ENCODE measurements at regions not wholly inside any gene's neighbourhood (a gene's known extent, or its start where the extent isn't known, plus 50 kb on each side); places are given as distances from the start of the nearest gene placed in this dataset.

DNA sequence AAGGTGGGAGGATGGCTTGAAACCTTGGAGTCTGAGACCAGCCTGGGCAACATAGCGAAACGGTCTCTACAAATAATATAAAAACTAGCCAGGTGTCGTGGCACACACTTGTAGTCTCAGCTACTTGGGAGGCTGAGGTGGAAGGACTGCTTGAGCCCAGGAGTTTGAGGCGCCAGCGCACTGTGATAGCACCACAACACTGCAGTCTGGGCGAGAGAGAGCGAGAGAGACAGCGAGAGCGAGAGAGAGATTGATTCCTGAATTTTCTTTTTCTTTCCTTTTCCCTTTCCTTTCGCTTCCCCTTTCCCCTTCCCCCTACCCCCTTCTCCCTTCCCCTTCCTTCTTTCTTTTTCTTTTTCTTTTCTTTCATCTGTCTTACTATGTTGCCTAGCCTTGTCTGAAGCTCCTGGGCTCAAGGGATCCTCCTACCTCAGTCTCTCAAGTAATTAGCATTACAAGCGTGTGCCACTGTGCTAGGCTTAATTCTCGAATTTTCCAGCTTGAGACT lies 162.4 kb upstream of the ZBED5 start:
- no peak for DNase-seq
- Histone ChIP-seq H3K9me3 (no peaks in the 10 kb centered on the region), H3K36me3 (no peaks in the 10 kb centered on the region), H3K4me3 (no peak overlapping the region), H3K4me1 (no peaks in the 10 kb centered on the region), H3K27ac (no peak overlapping the region), H3K27me3 (no peaks in the 10 kb centered on the region)
- ATAC-seq, result no peak
- FAIRE-seq, result no peak
- intact Hi-C loops (cut with DNase I), result loop anchor here in 2 of 3 donors (5.0 kb wide), 2 partner anchors 88 to 228 kb away; no protein-coding TSS in a partner anchor
- WGBS, 2 donors, result 81 to 90% methylated on average over 12 of the region's 12 CpGs
- TF ChIP-seq, protein P1, sequence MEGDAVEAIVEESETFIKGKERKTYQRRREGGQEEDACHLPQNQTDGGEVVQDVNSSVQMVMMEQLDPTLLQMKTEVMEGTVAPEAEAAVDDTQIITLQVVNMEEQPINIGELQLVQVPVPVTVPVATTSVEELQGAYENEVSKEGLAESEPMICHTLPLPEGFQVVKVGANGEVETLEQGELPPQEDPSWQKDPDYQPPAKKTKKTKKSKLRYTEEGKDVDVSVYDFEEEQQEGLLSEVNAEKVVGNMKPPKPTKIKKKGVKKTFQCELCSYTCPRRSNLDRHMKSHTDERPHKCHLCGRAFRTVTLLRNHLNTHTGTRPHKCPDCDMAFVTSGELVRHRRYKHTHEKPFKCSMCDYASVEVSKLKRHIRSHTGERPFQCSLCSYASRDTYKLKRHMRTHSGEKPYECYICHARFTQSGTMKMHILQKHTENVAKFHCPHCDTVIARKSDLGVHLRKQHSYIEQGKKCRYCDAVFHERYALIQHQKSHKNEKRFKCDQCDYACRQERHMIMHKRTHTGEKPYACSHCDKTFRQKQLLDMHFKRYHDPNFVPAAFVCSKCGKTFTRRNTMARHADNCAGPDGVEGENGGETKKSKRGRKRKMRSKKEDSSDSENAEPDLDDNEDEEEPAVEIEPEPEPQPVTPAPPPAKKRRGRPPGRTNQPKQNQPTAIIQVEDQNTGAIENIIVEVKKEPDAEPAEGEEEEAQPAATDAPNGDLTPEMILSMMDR (IDR thresholded peaks at IDR 0.05), result no peak

DNA sequence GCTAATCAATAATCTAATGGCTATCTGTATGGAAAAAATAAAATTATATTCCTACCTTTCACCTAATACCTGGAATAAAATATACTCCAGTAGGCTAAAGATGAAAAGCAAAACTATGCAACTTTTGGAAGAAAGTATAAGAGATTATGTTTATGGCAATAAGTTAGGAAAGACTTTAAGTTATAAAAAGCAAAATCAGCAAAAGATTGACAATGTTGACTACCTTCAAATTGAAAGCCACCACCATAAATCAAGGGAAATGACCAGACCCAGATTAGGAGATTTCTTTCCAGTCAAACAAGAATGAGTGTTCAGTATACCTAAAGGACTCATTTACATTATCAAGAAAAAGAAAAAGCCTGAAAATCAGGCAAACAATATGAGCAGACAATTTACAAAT lies 159.1 kb upstream of the ZBED5 start:
- DNase-seq (no peak), FAIRE-seq (no peak), ATAC-seq (no peak)
- Histone ChIP-seq H3K9me3 (no peaks in the 10 kb centered on the region), H3K4me1 (no peaks in the 10 kb centered on the region), H3K27me3 (peaks cover 0 to 3% (median 0%) of the 10 kb centered on the region in 4 donors), H3K4me3 (no peak overlapping the region), H3K27ac (no peak overlapping the region), H3K36me3 (no peaks in the 10 kb centered on the region)
- intact Hi-C loops (cut with DNase I), result loop anchor here in 1 of 3 donors (10.0 kb wide), 1 partner anchor 222 kb away; no protein-coding TSS in a partner anchor
- TF ChIP-seq, protein P1 (IDR thresholded peaks at IDR 0.05), result no peak

DNA sequence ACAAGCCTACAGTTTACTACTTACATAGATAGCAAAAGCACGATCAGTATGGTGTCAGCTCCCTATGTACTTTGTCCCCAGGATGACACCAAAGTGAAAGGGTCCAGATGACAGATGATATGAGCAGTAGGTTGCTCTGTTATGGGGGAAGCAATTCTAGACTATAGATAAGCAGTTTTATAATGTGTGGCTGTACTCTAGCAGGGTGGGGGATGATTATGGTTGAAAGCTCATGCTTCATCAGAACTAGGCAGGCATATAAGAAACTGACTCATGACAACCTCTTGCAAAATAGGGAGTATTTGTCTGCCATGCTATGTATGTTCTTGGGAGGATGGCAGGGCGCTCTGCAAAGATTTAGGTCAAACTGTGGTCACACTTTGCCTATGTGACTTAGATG lies 158.2 kb upstream of the ZBED5 start:
- no peak overlapping the region for H3K4me3 ChIP-seq
- H3K4me1 ChIP-seq, result no peaks in the 10 kb centered on the region
- ATAC-seq, result no peak
- WGBS, 2 donors, result 84 to 91% methylated on average over 2 of the region's 2 CpGs
- peaks cover 0 to 3% (median 0%) of the 10 kb centered on the region in 4 donors for H3K27me3 ChIP-seq
- no peak for FAIRE-seq
- TF ChIP-seq, protein P1 (IDR thresholded peaks at IDR 0.05), result no peak
- no peaks in the 10 kb centered on the region for H3K36me3 ChIP-seq
- no peak for DNase-seq
- H3K27ac ChIP-seq, result no peak overlapping the region
- no peaks in the 10 kb centered on the region for H3K9me3 ChIP-seq
- intact Hi-C loops (cut with DNase I), result loop anchor here in 1 of 3 donors (10.0 kb wide), 1 partner anchor 221 kb away; no protein-coding TSS in a partner anchor

DNA sequence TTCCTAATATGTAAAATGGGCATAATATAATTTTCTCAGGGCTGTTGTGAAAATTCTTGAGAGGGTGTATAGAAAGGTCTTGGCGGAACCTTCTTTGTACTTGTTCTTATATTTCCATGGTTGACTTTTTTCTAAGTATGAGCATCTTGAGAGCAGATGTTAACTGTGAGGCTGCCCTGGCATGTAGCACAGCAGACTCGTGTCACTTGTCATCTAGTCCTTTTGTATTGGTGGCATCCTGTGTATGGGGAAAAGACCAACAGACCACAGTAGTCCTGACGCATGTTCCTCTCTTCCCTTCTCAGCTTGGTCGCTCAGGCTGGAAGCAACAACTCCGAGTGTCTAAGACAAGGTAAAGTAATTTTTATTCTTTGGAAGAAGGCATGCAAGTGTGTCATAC lies 153.8 kb upstream of the ZBED5 start:
- Histone ChIP-seq H3K27ac (no peak overlapping the region), H3K27me3 (peaks cover 0 to 3% (median 0%) of the 10 kb centered on the region in 4 donors), H3K9me3 (no peaks in the 10 kb centered on the region), H3K4me3 (no peak overlapping the region), H3K4me1 (no peaks in the 10 kb centered on the region), H3K36me3 (no peaks in the 10 kb centered on the region)
- TF ChIP-seq, protein P1 (IDR thresholded peaks at IDR 0.05), result no peak
- intact Hi-C loops (cut with DNase I), result loop anchor here in 1 of 3 donors (10.0 kb wide), 1 partner anchor 217 kb away; no protein-coding TSS in a partner anchor
- FAIRE-seq (no peak), DNase-seq (no peak), ATAC-seq (no peak)
- 59 to 73% methylated on average over 5 of the region's 5 CpGs for whole genome bisulfite sequencing, 2 donors

DNA sequence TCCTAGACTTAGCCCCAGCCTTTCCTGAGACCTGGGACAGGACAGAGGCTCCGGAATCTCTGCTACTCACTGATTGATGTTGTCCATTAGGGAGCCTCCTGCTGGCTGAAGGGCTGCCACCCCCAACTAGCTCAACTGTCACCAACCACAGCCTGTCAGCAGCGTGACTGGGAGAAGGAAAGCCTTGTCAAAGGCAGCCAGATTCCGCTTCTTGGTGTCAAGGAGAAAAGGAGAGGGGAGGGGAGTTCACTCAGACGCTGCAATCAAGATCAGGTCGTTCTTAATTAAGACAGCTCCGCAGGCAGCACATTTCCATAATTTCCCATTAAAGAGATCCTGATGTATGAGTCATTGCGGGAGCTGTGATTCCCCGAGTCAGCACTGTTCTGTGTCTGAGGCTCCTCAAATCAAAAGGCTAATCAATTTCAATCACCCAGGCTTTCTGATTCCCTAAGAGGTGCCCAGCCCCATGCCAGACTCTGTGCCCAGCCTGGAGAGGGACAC lies 152.8 kb upstream of the ZBED5 start:
- intact Hi-C loops (cut with DNase I), result loop anchor here in 1 of 3 donors (10.0 kb wide), 1 partner anchor 216 kb away; no protein-coding TSS in a partner anchor
- 16 to 17% methylated on average over 7 of the region's 8 CpGs for WGBS, 2 donors

More for the DNA sequence above, 152.8 kb upstream of the ZBED5 start:
- Histone ChIP-seq H3K9me3 (no peaks in the 10 kb centered on the region), H3K27ac (no peak overlapping the region), H3K4me3 (no peak overlapping the region), H3K36me3 (no peaks in the 10 kb centered on the region), H3K27me3 (peaks cover 0 to 3% (median 0%) of the 10 kb centered on the region in 4 donors), H3K4me1 (no peaks in the 10 kb centered on the region)
- TF ChIP-seq, protein P1 (IDR thresholded peaks at IDR 0.05), result no peak
- DNase-seq (no peak), ATAC-seq (peak in 3 of 4 donors; percentile 46 to 69 (median 67)), FAIRE-seq (no peak)
